ENCODE measurements at regions not wholly inside any gene's neighbourhood (a gene's known extent, or its start where the extent isn't known, plus 50 kb on each side); places are given as distances from the start of the nearest gene placed in this dataset.

GRCh38 chrX:44733931-44734330 lies 109.9 kb upstream of the DUSP21 start:
- DNase-seq (ENCODE audit: low read depth) = no peak
- H3K4me3 ChIP-seq (ENCODE audit: low read depth, low read length) = no peak overlapping the region
- no peak for TF ChIP-seq CTCF (IDR thresholded peaks at IDR 0.05; ENCODE audit: insufficient read depth, low read depth, low read length)

- DNase-seq (ENCODE audit: low read depth) = no peak
- TF ChIP-seq CTCF (IDR thresholded peaks at IDR 0.05; ENCODE audit: insufficient read depth, low read depth, low read length) = no peak
- H3K4me3 ChIP-seq (ENCODE audit: low read depth, low read length) = no peak overlapping the region
Observed at GRCh38 chrX:44731160-44731559, 112.7 kb upstream of the DUSP21 start.

DNA sequence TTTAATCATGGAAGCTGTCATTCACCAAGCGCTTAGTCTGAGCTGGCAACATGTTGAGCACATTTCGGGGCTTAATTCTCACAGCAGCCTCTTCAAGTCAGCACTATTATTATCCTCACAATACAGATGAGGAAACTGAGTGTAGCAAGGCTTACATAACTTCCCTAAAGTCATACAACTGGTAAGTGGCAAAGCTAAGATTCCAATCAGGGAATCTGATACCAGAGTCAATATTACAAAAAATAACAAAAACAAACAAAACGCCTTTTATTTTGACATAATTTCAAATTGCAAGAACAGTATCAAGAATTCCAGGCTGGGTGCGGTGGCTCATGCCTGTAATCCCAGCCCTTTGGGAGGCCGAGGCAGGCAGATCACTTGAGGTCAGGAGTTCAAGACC lies 120.4 kb upstream of the DUSP21 start:
- H3K4me3 ChIP-seq (ENCODE audit: low read depth, low read length) = no peak overlapping the region
- DNase-seq (ENCODE audit: low read depth) = no peak
- no peak for TF ChIP-seq CTCF (IDR thresholded peaks at IDR 0.05; ENCODE audit: insufficient read depth, low read depth, low read length)

DNA sequence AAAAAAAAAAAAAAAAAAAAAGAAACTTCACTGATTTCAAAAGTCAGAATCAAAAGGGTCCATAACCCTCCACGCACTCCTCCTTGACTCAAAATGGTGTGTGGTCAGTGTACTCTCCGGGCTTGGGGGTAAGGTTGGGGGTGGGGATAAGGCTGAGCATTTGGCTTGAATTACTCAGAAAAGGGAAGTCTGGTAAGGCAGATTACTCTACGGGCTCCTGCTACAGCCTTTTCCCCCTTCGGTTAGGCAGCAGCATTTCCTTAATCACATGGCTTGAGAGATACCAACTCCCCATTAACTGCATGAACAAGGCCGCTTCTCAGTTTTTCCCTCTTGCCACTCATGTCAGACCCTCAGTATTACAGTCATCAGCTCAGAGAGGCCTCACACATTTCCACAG lies 135.4 kb upstream of the DUSP21 start:
- no peak for DNase-seq (ENCODE audit: low read depth)
- H3K4me3 ChIP-seq (ENCODE audit: low read depth, low read length) = no peak overlapping the region
- no peak for TF ChIP-seq CTCF (IDR thresholded peaks at IDR 0.05; ENCODE audit: insufficient read depth, low read depth, low read length)

GRCh38 chrX:44705817-44706551 lies 137.8 kb upstream of the DUSP21 start:
- H3K4me3 ChIP-seq (ENCODE audit: low read depth, low read length) = no peak overlapping the region
- no peak for TF ChIP-seq CTCF (IDR thresholded peaks at IDR 0.05; ENCODE audit: insufficient read depth, low read depth, low read length)
- no peak for DNase-seq (ENCODE audit: low read depth)

GRCh38 chrX:44698357-44698756 lies 145.5 kb upstream of the DUSP21 start:
- DNase-seq (ENCODE audit: low read depth) = peak; percentile 3
- H3K4me3 ChIP-seq (ENCODE audit: low read depth, low read length) = no peak overlapping the region
- no peak for TF ChIP-seq CTCF (IDR thresholded peaks at IDR 0.05; ENCODE audit: insufficient read depth, low read depth, low read length)

GRCh38 chrX:44693255-44693654 lies 150.6 kb upstream of the DUSP21 start:
- DNase-seq (ENCODE audit: low read depth) = no peak
- TF ChIP-seq CTCF (IDR thresholded peaks at IDR 0.05; ENCODE audit: insufficient read depth, low read depth, low read length) = no peak
- no peak overlapping the region for H3K4me3 ChIP-seq (ENCODE audit: low read depth, low read length)

All from fibroblast of villous mesenchyme (primary cell).